NCI-H526 treated with DMSO at 0.1 percent for 48 hours (cell line): ENCODE measurements at regions not wholly inside any gene's neighbourhood (a gene's known extent, or its start where the extent isn't known, plus 50 kb on each side); places are given as distances from the start of the nearest gene placed in this dataset.

Source experiments
- DNase-seq: peaks from one replicate; lab custom pipeline; 2025; lab: John Stamatoyannopoulos, UW

DNA sequence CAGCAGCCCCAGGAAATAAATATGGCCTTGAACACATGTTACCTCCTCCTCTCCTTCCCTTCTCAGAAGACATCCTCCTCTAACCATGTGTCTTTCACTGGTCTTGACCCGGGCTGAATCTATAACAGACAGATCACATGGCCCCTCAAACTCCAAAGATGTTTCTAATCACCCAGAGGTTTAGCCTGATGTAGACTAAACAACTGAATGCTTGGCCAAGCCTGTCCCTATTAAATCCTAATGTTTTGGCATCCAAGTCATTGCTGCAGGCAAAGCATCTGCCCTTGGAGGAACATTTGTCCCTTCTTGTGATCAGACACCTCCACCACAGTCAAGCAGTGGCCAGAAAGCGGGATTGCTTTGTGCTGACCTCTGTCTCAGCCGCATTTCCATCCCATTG is 65.5 kb downstream of the ANKRD60 start:
- DNase-seq = no peak

DNA sequence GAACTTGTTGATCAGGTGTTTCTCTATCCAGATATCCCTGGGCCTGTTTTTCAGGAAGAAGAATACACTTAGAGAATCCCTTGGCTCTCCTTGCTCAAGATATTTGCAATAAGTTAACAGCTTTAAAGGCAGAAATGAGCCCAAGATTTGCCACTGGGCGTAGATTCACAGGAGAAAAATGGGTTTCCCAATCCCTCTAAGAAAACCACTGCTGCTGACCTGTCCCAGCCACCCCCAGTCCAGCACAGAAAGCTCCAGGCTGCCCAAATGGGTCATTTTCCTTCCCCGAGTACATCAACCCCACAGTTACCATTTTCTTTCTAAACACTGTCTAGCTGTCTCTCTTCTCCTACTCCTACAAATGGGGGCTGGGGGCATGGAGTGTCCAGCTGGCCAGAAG is 67.3 kb downstream of the ANKRD60 start:
- no peak for DNase-seq

DNA sequence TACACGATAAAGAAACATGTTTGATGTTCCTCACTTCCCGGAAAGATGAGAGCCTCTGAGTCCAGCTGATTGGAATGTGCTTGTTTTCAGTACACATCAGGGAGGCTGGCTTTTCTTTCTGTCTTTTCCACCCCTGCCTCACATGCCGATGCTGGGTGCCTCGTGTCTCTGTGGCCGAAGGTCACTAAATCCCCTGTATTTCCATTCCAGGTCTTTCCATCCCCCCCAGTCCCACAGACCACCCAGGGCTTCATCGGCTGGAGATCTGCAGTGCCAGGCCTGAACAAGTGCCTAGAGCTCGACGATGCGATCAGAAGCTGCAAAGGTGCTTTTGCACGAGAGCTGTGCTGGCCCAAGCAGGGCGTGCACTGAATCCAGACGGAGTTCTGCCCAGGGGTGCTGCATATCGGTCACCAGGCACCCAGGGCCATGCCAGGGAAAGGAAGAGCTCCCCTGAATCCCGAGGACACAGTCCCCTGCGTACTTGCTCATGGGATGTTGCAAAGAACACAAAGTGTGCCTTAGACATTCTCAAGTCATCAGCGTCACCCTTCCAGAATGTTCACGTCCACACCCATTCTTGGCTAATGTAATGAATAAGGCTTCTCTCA is 67.9 kb downstream of the ANKRD60 start:
- DNase-seq = no peak

DNA sequence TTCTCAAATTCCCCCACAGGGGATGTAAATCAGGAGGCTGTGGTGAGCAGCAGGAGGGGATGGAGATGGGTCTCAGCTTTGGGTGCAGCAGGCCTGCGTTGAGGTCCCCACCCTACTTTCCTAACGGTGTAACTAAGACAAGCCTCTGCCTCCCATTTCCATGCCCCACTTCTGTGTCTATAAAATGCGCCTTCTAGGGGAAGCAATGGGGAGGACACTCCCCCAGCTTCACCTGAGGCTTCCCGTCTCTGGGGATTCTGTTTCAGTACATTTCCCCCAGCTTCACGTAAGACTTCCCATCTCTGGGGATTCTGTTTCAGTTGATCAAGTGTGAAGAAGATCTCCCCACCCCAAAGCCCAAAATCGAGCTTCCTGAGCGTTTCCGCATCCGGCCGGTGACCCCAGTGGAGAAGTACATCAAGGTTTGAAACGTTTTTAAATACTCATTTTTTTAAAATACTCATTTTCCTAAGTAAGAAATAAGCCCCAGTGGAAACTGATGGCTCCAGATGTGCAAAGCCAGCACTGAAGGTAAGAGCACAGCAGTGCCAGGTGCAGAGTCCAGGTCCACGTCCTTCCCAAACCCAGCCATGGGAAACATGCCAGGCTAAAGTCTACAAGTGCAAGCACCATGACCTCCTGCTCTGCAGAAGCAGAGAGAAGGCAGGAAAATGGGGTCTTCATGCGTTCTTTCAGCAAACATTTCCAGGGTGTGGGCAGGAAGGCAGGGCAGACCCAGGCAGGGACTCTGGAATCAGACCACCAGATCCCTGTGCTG is 73.1 kb downstream of the ANKRD60 start:
- no peak for DNase-seq

DNA sequence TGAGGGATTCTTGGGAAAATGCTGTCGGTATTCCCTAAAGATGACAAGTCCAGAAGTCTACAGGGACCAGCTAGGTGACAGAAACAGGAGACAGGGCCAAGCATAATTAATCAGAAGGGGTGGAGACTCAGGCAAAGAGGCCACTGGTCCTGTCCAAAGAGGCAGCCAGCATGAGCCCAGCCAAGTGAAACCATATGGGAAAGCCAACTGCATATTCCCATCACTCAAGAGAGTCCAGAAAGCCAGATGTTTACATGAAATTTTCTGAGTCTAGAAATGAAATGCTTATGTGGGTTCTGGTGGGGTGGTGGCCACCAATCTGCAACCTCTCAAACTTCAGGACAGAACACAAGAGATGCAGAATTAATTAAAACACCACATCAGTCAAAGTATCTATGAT is 74.3 kb downstream of the ANKRD60 start:
- DNase-seq = no peak

DNA sequence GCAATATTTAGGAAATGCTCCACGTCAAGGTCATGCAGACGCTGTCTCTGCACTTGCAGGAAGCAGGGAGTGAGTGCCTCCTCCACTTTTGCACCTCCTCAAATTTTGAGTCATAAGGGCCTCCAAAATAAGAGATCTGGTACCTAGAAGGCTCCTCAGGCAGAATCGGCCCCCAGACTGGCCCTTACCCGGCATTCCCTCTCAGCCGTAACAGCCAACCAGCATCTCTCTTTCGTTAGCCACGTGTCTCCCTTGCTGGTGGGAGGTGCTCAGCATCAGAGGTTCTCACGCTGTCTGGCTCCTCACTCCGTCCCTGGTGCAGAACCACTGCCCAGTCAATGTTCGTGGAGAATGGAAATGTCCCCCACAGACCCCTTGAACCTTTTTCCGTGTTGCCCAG is 75.3 kb downstream of the ANKRD60 start:
- DNase-seq = no peak

DNA sequence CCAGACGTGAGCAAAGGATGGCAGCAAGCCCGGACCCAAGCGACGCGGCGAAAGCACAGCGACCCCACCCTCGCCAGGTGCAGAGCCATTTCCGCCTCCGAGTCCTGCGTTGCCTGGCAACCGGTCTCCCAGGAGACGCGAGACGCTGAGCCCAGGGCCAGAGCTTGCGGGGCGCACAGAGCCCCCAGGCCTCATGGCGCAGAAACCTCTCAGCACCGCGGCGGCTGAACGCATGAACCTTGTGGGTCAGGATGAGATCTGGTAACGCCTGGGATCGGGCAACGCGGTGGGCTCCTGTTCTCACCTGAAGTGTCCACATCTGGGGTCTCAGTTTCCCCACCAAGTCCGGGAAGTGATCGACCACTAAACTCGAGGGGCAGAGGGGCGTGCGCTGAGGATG is 77.7 kb downstream of the ANKRD60 start:
- DNase-seq = peak; percentile 42

DNA sequence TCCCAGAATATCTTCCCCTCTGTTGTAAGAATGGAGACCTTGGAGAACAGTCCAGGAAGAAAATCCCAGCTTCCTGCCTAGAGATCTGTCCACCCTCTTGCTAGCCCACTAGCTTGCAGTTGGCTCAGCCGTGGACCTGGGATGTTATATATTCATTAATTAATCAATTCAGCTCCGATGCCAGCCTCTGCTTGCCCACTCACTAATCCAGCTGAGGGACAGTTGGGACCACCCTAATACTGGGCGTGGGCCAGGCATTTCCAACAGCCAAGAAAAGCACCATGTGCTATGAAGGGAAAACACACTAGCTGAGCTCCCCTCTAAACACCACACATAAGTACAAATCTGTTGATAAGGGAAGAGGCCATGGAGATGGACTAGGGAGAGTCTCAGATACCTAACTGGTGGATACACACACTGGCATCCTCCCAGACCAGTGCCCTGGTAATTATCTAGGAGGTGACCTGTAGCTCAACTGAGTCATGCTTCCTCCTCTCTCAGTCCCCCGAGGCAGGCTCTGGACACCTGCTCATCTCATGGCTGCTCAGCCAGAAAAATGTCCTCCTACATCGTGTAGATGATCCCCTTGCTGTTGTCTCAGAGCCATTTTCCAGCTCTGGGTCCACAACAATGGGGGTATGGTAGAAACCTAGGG is 78.9 kb downstream of the ANKRD60 start:
- no peak for DNase-seq

DNA sequence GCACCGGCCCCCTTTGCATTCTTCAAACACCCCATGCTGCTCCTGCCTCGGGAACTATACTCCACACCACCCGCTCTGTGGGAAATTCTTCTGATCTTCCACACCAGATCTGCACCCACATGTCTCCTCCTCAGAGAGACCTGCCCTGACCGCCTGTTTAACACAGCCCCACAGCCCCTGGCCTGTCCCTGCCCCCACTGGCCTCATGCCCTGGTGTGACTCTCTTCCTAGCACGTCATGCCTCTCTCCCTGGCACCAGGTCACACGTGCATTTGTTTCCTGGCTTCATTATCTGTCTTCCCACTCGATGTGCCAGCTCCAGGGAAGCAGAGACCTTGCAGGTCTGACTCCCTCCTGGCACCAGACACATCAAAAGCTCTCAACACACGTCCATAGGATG is 79.6 kb downstream of the ANKRD60 start:
- DNase-seq = no peak

DNA sequence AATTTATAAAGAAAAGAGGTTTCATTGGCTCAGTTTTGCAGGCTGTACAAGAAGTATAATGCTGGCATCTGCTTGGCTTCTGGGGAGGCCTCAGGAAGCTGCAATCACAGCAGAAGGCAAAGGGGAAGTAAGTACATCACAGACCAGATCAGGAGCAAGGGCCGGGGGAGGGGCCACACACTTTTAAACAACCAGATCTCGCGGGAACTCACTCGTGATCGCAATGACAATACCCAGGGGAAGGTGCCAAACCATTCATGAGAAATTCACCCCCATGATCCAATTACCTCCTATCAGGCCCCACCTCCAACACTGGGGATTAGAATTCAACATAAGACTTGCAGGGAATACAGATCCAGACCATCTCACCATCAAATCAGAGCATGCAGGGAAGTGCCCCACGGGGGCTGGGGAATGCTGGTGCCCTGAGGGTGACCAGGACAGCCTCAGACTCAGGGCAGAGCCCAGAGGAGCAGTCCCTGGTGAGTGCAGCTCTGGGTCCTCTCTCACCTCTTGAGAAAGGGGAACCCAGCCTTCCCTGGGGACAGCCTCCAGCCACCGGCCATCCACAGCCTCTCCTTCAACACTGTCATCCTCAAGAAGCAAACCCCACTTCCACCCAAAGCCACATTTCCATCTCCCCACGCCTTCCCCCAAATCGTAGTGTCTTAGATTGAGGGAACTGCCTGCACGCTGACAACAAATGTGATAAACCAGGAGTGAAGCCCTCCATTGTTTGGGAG is 80.7 kb downstream of the ANKRD60 start:
- DNase-seq = no peak

DNA sequence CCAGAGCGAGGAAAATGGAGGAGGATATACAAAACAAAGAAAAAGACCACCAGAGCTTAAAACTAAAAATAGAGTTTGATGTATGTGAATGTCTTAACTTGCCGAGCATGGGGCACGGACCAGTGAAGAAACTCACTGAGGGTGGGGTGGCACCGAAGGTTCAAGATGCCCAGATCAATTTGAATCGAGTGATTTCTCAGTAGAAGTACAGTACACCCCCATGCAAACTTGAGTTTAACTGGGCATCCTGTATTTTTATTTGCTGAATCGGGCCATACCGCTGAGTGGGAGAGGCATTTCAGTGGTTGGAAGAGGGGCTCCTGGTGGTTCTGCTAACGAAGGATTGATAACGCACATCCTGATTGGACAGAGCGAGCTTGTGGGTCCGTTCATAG is 81.7 kb downstream of the ANKRD60 start:
- no peak for DNase-seq

DNA sequence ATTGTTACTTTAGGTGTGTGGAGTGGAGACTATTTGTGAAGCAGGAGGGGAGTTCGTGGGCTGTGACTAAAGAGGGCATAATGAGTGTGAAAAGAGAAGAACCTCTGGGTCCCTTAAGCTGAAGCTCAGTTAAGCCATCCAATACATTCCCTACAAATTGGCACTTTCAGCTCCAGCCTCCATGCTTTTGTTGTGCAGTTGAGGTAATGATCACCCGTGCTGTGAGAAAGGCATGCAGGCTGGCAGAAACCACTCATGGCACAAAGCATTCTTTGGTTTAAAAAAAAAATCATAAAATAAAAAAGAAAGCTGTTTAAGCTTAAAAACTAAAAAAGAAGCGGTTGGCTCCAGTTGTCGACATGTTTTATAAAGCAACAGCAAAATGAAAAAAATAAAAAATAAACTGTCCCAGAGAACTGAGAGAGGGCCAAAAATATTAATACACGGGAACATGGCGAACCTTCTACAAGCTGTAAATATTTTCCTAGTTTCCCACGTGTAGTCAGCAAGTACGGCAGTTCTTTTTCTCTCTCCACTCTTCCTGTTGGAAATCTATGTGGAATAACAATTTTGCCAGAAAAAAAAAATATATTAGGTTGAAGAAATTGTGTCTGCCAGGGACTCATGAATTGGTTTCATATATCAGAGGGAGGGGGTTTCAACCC is 82.2 kb downstream of the ANKRD60 start:
- no peak for DNase-seq

DNA sequence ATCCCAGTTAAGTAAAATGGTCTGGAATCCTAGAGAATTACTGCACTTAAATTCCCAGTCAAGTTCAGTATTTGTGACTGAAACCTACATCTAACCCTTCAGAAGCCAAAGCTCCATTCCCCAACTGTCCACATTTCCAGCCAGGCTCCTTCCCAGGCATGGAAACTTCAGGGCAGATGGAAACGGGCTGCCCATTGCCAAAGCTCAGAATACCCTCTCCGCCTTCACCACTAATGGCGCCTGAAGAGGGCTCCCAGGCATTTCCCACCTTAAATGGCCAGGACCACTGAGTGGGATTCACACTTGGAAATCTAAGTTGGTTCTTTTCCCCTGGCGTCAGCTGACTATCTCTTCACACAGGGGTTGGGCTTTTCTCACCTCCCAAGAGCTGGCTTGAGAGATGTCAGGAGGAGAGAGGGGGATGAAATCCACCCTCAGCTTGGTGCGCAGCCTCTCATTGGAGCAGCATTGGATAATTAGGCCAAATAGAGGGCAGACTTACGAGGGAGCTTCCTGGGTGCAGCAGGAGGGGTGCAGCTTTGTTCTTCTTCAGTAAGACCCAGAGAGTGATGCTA is 82.9 kb downstream of the ANKRD60 start:
- no peak for DNase-seq

DNA sequence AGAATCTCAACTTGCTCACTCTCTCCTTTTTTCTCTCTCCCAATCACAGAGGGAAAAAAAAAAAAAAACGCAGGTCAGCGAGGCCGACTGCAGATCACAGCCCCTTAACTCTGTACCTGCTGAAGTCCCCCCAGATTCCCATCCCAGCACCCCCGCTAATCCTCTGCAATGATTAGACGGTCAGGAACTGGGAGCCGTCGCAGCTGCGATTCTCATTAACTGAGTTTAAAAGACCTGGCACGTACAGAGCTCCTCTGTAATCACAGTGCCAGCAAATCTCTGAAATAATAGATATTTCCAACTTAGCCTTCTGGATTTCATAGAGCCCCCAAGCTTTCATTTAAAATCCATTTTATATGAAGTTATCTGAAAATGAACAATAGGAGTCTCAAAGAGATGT is 84.4 kb downstream of the ANKRD60 start:
- DNase-seq = no peak

DNA sequence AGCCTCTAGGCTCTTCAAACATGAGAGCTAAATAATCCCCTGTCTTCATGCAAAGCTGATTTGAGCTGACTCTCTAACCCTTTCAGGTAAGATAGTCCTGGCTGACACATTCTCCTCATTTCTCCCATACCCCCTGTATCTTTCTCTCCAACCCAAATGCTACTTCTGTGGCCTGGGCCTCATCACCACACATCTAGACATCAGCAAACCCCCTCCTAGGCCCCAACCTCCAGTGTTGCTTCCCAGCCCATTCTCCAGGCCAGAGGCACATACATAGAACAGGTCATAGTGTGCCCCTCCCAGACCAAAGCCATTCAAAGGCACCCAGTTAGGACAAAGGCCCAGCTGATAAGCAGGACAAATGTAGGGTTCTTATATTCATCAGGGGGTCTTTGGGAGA is 84.9 kb downstream of the ANKRD60 start:
- no peak for DNase-seq

DNA sequence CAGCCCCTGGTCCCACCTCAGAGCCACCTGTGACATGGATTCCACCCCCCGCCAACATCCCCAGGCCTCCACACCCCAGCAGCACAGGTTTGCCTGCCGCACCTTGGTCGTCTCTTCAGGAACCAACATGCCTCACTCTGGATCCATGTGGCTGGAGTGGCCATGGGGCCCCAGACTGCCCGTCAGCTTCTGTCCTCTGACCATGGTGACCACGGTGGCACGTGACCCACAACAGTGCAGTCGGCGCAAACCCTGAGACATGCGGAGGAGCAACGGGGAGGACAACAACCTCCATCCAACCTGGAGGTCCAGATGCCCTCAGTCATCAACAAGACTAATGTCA is 85.6 kb downstream of the ANKRD60 start:
- DNase-seq = no peak

DNA sequence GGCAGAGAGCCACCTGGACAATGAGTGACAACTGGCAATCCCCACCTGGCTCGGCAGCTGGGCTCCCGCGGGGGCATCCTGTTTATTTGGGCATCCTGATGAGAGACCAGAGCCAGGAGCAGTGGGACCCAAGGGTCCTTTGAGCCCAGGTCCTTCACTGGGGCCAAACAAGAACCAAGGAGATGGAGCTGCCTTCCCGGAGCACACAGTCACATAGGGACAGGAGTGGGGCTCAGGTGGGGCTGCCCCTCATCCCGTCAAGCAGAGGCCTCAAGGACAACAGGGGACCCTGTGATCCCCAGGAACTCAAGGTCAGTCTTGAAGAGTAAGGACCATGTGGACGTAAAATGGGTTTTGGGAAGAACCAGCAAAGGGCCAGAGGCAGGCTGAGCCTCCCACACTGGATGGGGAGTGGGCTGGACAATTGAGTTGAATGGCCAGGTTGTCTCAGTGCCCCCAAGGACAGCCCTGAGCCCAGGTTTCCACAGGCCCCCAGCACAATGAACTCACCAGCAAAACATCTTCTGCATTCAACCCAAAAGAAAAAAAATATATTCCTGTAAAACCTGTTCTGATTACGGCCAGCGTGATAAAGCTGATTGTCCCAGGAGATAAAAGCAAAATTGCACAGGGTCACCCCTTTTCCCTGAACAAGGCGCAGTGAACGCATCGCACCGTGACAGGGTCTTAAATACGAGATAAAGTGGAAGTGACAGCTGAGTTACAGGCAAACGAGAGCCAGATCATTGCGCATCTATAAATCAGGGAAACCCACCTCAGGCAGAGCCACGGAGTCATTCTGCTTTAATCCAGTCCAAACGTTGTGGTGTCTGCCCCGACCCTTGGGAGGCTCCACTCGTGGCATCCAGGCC is 86.2 kb downstream of the ANKRD60 start:
- no peak for DNase-seq

DNA sequence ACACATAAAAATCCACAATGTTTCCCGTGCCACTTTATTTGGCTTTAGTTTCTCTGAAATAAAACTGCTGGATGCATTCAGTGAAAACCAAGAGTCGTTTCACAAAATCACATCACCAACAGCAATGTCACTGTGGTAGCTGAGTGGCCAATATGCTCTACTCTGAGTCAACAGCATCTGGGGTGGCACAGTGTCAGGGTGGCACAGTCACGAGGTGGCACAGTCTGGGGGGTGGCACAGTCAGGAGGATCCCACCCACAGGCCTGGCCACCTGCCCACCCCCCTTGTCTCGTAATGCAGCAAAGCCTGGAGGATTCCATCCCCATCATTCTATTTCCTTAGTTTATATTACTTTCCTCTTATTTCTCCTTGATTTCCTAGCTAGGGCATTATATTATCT is 87.0 kb downstream of the ANKRD60 start:
- no peak for DNase-seq

DNA sequence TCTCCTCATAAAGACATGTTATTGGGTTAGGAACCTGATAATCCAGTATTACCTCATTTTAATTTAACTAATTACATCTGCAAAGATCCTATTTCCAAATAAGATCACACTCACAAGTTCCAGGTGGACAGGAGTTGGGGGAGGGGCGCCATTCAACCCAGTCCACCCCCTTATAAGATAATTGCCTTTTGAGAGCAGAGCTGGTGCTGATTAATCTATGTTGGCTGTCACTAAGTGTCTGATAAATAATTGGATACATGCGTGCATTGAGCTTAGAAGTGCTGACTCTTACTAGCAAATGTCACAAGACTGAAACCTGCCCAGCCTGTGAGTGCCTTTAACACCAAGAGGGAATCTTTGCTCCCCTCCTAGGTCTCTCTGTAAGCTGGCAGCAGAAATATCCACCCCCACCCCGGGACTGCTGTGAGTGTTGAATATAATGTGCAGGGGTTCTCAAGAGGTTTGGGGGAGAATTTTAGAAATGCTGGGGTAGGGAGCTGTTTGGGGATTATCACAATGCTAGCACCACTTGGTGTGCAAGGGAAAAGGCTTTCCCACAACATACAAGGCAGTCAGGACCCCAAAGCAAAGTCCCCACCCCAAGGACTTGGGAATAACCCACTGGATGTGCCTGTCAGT is 87.5 kb downstream of the ANKRD60 start:
- DNase-seq = no peak
